Left renal pelvis (tissue), 4 donors: ENCODE measurements at regions not wholly inside any gene's neighbourhood (a gene's known extent, or its start where the extent isn't known, plus 50 kb on each side); places are given as distances from the start of the nearest gene placed in this dataset.
"Not testable (repeated sequence)": the region's sequence is repeated elsewhere in the genome, so short reads cannot be mapped to it uniquely, and the experiment has no call there.

ENCODE experiments used
- DNase-seq, 4 donors: peaks; one replicate each; pipeline ENCODE4 v3.0.0-alpha.2; 2013; ENCODE audit warnings: low read depth in 4 of 4, low spot score in 3 of 4

DNA sequence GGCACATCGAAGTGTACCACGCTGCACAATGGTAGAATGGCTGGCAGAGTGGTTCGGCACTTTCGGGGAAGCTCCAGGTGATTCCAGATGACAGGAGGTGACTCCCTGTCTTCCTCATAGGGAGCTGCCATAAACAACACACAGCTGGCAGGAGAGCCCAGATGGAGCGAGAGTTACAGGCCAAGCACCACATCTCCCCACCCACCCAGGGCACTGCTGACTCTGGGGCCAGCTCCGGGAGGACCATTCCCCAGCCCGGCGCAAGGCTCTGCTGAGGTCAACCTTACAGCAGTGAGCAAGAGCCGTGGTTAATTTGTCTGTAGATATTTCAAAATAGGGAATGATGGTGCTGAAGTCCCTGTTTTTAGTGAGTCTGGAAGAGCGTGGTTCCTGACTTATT lies 78.8 kb upstream of the HMGXB4 start:
- no peak for DNase-seq

GRCh38 chr22:35183917-35184316 lies 73.4 kb upstream of the HMGXB4 start:
- DNase-seq = no peak

DNA sequence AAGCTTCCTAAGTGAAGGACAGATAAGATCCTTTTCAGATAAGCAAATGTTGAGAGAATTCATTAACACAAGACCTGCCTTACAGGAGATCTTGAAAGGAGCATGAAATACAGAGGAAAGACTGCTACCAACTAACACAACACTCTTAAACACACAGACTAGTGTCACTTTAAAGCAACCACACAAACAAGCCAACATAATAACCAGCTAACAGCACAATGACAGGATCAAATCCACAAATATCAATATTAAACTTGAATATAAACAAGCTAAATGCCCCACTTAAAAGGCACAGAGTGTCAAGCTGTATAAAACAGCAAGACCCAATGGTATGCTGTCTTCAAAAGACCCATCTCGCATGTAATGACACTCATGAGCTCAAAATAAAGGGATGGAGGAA lies 70.8 kb upstream of the HMGXB4 start:
- DNase-seq = no peak

GRCh38 chr22:35188930-35189329 lies 68.4 kb upstream of the HMGXB4 start:
- not testable (repeated sequence) for DNase-seq

DNA sequence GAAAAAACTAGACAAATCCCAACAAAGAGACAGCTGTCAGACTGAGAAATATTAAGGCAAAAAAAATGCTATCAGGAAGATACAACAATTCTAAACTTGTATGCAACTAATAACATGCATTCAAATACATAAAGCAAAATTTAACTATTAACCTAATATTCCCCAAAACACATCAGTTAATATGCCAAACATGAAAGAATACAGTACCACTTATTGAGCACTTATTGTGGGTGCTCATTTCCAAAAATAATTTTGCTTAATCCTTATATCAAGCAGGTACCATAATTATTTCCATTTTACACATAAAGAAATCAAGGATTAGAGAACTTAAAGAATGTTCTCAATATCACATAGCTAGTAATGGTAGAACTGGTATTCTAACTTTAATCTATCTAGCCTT lies 67.7 kb upstream of the HMGXB4 start:
- DNase-seq = no peak

GRCh38 chr22:35191412-35191811 lies 65.9 kb upstream of the HMGXB4 start:
- DNase-seq = no peak

GRCh38 chr22:35192129-35192918 lies 65.0 kb upstream of the HMGXB4 start:
- no peak for DNase-seq

GRCh38 chr22:35195226-35195625 lies 62.1 kb upstream of the HMGXB4 start:
- DNase-seq = no peak

DNA sequence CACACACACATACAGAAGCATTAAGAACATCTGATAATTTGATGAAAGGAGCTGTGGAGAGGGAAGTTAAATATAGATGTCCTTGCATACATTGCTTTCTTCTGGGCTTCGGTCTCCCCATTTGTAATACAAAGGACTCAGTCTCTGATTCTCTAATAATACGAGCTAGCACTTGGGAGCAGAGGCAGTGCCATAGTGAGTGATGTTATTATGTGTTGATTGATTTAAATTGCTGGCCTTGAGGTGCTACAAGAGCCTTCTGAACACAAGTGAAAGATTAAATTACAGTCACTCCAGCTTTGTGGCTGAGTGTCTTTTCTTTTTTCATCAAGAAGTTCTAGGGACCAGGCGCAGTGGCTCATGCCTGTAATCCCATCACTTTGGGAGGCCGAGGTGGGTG lies 61.5 kb upstream of the HMGXB4 start:
- no peak for DNase-seq

DNA sequence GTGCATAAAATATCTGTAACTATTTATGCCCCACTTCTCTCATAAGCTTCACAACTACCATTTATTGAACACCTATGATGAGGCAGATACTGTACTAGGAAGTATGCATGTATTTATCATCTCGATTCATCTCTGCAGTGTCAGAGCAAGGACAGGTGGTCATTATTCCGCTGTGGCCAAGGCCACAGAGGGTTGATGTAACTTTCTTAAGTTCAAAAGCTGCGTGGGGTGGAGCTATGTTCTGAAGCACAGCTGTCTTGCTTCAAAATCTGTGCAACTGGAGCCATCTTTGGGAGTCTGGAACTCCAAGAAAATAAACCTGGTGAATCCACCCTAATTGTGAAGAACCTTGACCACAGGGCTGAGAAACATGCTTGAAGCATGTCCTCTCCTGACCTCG lies 60.2 kb upstream of the HMGXB4 start:
- no peak for DNase-seq

- DNase-seq = no peak
Measured at GRCh38 chr22:35197886-35198285, 59.4 kb upstream of the HMGXB4 start.

DNA sequence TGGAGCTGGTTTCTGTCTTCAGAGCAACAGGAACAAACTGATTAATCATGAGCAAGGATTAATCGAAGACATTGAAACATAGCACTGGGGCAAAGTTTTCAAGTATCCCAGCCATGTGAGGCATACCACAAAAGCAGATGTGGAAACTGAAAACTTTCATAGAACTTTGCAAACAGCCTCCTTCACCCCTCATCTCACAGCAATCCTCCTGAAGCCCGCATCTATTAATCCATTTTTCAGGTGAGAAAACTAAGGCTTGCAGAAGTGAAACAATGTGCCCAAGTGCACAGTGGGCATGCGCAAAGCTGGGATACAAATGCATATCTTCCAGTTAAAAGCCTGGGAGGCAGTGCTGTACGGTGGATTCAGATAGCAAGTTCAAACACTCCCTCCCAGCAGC lies 58.6 kb upstream of the HMGXB4 start:
- no peak for DNase-seq

- no peak for DNase-seq
Measured at GRCh38 chr22:35202376-35202775, 54.9 kb upstream of the HMGXB4 start.

DNA sequence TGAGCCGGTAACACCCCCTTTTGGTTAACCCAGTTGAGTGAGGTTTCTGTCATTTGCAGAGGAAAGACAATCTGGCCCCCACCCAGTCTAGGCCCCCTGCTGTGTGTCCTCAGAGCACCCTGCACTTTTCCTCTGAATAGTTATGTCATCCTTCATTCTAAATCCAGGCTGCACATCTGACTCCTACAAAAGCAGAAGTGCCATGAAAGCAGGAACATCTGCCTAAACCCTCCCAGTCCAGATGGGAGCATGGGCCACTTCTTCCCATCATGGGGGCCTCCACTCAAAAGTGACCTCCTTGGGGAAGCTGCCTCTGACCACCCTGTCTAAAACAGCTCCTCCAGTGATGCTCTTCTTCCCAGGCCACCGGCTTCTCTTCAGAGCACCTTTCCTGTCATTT lies 53.7 kb upstream of the HMGXB4 start:
- no peak for DNase-seq

- DNase-seq = peak in 3 of 4 donors; percentile 8 to 37 (median 29)
Measured at GRCh38 chr22:35204807-35205775, 52.2 kb upstream of the HMGXB4 start.

DNA sequence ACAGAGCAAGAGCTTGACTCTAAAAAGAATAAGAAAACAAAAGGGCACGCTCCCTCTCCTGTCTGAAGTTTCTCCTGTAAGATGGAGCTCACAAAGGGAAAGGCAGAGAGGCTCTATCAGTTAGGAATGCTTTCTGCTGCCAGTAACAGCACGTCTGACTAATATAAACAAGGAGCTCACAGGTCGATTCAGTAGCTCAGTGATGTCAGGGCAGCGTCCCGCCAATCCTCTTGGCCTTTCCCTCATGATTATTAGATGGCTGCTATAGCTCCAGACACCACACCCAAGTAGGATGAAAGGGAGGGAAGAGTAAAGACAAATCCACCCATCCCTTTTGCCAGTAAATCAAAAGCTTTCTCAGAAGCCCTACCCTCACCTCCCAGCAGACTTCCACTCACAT lies 51.3 kb upstream of the HMGXB4 start:
- no peak for DNase-seq

DNA sequence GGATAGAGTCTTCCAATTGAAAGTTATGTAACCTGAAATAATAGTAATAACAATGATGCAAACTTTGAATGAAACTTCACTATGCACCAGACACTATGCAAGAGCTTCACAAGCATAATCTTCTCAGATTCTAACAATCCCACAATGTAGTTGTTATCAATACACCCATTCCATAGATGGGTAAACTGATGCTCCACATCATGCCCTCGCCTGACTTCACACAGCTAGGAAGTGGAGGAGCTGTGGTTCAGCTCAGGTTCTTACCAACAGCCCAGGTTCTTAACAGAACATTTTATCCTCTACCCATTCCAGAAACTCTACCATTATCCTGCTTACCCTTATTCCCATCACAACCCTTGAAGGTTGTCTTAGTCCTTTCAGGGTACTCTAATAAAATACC lies 50.4 kb upstream of the HMGXB4 start:
- DNase-seq = no peak
